GM18861 (cell line): ENCODE measurements at regions not wholly inside any gene's neighbourhood (a gene's known extent, or its start where the extent isn't known, plus 50 kb on each side); places are given as distances from the start of the nearest gene placed in this dataset.
"Not testable (repeated sequence)": the region's sequence is repeated elsewhere in the genome, so short reads cannot be mapped to it uniquely, and the experiment has no call there.

Experiments used
- ATAC-seq: cut with Tn5 transposase; IDR thresholded peaks from one replicate; pipeline ENCODE4 v1.9.1; 2021; ENCODE audit not compliant: unreplicated experiment

DNA sequence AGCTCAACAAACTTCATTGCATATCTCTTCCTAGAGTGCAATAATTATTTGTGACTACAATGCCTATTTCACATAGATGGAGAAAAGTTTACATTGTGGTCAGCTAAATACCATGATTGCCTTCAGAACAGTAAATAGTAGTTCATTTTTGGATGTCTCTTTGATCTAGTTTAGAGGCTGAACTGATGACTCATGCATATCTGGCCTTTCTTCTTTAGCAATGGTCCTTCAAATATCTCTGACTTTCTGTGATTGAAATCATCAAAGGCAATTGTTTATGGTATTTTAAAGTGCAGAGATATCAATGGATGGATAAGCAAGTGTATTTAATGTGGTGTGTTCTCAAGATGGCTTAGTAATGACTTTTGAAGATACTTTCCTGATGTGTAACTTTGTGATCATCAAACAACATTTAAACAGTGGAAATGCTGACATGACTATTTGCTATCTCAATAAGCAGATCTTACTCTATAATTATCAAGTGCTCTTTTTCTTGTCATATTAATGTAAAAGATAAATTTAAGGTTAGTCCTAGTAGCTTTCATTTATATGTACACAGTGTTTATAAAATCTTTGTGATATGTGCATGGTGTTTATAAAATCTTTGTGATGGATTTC lies 523.7 kb upstream of the SLC35B3 start:
- no peak for ATAC-seq

DNA sequence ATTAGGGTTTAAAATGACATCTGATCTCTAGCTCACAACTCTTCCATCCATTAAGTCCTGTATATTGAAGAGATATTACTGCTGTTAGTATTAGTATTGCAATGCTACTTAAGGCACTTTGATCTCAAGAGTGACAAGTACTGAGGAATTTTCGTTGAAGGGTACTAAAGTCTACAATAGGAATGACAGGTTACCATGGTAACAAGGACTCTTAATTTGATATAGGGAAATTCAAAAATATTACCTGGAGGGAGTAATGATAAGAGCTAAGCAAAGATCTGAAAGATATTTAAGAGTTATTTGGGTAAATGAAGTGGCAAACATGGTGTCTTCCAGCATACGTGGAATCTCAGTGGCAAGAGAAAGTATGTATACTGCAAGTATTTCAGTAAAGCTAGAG lies 518.0 kb upstream of the SLC35B3 start:
- no peak for ATAC-seq

DNA sequence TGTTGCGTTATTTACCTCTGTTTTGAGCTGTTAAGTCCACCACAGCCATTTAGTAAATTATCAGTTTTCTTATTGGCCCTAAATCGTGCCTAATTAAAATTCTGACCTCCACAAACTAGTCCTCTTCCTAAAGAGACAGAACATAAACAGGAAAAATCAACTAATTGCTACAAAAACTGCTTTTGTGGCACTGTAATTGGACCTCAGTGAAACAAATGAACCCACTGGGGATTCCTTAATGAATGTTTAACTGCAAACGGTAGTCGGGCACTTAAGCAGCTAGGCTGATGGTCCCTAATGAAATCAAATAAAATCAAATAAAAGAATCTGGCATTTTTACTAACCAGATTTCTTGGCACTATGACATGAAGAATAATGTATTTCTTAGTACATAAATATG lies 513.4 kb upstream of the SLC35B3 start:
- ATAC-seq = no peak

DNA sequence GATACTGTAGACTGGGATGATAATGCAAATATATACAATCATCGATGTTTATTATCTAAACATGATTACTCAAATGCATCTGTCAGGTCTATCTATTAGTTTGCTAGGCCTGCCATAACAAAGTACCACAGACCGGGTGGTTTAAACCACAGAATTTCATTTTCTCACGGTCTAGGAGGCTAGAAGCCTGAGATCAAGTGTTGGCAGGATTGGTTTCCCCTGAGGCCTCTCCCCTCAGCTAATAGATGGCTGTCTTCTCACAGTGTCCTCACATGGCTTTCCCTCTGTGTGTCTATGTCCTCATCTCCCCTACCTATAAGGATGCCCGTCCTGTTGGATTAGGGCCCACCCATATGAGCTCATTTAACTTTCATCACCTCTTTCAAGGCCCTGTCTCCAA lies 512.6 kb upstream of the SLC35B3 start:
- ATAC-seq = no peak

DNA sequence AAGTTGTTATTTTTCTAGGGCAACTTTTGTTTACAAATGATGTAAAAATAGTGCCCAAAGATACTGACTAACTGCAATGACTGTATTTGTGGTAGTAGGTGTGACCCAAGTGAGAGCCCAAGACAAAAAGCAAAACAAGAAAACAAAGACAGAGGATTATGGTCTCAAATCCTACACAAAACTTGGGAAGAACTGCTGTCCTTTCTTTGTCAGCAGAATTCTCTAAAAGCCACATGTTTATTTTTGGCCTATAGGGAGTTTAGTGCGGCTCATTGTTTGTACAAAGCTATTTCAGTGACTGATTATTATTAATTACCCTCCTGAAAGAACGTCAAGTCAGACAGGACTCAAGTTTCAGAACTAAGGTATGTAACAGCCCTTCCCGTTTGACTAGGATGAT lies 509.2 kb upstream of the SLC35B3 start:
- ATAC-seq = no peak

DNA sequence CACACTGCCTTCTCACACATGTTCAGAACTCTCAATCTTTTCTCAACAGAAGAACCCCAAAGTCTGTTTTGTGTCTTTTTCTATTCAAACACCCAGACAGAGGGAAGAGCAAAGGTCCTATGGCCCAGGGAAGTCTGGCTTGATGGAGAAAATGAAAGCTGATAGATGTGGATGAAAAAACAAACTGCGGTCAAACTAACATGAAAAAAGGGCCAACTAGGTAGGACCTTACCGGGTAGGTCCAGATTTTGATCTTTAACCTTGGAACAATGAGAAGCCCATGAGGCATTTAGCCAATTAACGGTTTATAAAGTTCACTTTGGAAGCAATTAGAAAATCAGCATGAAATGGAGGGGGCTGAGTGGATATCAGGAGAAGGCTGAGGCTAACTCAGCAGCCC lies 507.7 kb upstream of the SLC35B3 start:
- no peak for ATAC-seq

DNA sequence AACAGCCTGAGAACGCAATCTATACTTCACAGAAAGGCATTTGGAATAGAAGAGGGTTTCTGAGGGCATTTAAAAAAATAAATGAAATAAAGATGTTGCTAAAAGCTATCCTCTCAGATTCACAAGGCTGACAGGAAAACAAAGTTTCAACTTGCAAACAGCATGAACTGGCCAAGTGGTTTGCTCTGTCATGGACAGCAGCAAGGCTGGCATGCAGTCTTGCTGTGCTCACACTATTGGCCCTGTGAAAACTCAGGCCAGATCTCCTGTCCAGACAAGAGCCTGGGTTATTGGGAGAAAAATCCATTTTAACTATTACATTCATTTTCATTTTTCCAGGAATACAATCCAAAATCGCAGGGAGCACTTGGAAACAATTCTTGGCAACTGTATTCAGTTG lies 506.2 kb upstream of the SLC35B3 start:
- no peak for ATAC-seq

DNA sequence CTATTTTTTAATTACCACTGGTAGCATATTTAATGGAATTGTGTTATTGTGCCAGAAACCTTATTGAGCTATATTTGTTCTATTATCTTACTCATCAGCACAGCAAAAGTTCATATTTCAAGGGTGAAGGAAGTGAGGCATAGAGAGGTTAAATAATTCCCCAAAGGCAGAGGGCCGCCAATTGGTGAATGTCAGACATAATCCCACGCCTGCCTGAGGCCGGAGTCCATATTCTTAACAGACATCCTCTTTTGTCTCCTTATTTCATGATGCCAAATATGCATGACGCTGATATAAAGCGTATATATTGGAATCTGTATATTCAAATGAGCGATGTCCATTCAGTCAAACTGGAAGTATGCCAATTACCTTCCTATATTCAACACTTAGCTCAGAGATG lies 505.0 kb upstream of the SLC35B3 start:
- no peak for ATAC-seq

DNA sequence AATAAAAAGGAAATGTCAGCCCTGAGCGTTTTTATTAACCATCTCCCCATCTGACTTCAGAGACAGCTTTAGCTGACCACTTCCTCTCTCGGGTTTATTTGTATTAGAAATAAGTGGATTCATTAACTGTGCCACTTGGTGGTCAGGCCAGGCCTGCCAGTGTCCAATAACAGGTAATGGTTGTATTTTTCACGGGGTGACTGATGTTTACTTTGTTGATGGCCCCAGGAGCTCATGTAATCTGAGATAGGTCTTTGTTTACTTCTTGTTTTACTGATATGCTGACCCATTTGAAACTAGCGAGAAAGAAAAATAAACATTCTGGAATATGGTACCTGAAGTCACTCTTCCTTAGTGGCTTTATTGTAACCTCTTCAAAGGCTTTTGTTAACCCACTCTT lies 504.3 kb upstream of the SLC35B3 start:
- ATAC-seq = no peak

DNA sequence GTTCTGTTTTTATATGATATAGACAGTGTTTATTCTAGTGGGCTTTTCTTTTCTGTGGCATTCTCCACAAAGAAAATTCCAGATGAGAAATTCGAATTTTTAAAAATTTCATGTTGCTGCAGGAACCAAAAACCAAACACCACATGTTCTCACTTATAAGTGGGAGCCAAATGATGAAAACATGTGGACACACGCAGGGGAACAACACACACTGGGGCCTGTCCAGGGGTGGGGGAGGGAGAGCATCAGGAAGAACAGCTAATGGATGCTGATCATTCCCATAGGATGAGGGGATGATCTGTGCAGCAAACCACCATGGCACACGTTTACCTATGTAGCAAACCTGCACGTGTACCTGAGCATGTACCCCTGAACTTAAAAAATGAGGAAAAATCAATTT lies 499.0 kb upstream of the SLC35B3 start:
- ATAC-seq = no peak

DNA sequence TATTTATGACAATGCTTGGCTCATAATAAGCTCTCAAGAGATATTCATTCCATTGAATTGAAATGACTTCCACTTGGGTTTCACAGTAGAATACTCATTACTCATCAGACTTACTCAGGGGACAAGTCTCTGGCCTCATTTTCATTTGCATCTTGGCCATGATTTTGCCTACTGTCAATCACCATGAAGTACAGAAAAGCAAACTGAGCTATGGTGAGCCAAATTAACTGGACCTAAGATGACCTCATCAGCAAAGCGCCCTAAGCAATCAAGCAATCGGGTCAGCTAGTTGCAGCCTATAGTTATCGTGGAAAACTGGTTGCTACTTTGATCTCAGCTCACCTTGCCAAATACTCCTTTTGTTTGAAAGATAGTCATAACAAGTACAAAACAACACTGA lies 494.7 kb upstream of the SLC35B3 start:
- ATAC-seq = no peak

DNA sequence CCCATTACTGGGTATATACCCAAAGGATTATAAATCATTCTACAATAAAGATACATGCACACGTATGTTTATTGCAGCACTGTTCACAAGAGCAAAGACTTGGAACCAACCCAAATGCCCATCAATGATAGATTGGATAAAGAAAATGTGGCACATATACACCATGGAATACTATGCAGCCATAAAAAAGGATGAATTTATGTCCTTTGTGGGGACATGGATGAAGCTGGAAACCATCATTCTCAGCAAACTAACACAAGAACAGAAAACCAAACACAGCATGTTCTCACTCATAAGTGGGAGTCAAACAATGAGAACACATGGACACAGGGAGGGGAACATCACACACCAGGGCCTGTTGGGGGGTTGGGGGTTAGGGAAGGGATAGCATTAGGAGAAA lies 484.9 kb upstream of the SLC35B3 start:
- not testable (repeated sequence) for ATAC-seq

DNA sequence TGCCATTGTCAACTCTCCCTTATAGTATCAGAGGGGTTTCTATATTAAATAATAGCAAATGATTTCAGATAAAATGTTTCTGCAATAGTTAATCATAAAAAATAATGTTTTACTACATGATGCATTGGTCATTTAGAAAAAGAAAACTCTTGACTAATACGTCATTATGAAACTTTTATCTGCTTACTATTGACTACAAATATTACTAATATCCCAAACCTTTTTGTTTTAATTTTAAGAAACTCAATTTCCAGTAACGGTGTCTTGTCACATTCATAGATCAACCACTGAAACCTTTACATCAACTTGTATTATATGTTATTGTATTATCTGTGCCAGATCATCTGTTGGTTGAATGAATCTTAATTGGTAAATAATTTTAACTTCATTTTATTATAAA lies 482.9 kb upstream of the SLC35B3 start:
- ATAC-seq = peak; percentile 64

DNA sequence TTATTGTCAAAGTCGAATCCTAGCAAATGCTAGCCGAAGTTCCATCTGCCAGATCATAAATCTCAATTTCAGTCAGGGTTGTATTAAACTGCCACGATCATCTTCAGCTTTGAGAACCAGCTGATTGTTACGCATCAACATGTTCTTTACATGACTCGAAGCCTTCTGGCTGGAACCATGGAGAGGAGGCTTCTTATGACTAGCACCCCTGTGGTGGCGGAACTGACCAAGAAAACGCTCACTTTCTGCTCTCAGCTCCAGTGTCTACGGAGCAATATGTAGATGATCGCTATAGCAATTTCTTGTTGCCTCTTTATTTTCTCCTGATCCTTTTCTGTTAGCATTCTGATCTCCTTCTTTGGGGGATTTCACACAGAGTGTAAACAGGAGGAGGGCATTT lies 479.4 kb upstream of the SLC35B3 start:
- no peak for ATAC-seq

DNA sequence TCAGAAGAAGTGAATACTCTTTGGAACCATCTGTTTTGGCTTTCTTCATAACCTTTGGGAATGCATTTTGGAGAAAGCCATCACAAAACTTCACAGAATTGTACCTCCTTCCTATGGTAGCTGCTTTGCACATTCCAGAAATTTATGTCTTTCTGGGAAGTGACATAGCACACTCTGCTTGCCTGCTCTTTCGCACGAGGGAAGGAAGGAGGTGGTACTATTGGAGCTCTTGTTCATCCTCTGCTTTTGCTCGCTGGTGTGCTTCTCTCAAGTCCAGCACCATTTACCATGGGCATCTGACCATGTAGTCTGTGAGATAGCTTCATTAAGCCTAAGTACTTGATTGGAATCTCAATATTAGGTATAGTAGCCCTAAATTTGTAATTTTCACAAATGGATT lies 473.3 kb upstream of the SLC35B3 start:
- no peak for ATAC-seq

DNA sequence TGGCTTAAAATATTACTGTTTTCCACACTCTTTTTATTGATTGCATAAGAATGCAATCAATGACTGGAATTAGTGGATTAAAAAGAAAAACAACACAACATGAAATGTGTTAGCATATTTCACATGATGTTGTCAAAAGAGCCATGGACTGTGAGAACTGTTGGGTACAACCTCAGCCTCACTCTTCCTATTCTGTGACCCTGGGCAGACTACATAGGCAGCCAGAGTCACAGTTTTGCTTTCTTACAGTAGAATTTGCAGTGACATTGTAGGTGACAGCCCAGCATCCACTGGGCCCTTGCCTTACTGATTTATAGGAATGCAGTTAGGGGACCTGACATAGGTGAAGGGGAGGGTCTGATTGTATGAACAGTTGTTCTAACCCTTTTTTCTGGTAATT lies 471.4 kb upstream of the SLC35B3 start:
- no peak for ATAC-seq

DNA sequence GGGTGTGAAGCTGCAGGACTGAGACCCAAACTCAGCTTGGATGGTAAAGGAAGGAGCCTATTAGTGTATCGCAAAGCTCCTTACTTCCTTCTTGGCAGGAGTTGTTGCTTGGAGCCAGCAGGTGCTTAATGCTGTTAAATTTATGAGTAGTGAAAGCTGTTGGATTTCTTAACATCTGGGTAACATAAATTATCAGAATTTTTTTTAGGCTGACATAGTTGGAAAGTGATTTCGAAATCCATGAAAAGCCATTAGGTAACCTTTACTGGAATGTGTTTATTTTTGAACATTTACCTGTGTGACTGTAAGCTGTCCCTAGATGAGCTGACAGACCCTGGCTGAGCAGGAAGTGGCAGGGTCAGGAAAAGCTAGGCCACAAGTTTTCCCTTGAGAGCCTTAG lies 470.4 kb upstream of the SLC35B3 start:
- ATAC-seq = no peak

DNA sequence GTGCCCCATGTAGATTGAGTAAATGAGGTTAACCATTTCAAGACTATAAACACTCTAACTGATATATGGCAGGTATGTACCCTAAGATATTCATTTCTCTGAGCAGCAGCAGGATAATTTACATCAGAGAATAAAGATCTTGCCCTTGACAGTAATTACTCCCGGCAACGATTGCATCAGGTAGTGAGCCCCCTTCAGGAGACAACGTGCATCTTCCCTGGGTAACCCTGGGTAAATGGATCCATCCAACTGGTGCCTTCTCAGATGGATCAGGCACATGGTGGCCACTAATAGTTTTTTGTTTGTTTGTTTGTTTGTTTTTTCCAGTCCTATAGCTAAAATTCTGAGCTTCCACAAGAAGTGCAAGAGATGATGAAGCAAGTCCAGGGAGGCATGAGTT lies 469.4 kb upstream of the SLC35B3 start:
- peak; percentile 64 for ATAC-seq

DNA sequence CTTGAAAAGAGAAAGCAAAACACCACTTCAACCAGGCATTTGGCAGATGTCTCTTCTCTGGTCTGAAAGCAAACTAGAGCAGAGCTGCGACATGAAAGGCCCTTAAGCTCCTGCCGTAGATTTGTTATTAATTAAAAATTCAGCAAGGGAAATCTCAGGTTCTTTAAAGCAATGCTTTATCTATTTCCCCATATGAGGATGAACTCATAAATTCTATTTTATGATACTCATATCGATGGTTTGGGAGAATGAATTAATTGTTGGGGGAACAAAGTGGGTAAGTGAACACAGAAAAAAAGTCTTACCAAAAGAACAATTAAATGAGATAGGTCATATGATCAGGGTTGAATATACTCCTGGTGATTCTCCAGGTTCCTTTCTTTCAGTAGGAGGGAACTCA lies 464.7 kb upstream of the SLC35B3 start:
- no peak for ATAC-seq

DNA sequence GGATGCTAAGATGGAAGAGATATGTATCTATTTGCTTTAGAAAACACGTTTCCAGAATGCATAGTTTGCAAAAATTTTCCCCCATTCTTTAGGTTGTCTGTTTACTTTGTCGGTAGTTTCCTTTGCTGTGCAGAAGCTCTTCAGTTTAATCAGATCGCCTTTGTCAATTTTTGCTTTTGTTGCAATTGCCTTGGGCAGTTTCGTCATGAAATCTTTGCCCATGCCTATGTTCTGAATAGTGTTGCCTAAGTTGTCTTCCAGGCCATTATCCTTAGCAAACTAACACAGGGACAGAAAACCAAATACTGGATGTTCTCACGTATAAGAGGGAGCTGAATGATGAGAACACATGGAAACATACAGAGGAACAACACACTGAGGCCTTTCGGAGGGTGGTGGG lies 454.2 kb upstream of the SLC35B3 start:
- ATAC-seq = no peak

DNA sequence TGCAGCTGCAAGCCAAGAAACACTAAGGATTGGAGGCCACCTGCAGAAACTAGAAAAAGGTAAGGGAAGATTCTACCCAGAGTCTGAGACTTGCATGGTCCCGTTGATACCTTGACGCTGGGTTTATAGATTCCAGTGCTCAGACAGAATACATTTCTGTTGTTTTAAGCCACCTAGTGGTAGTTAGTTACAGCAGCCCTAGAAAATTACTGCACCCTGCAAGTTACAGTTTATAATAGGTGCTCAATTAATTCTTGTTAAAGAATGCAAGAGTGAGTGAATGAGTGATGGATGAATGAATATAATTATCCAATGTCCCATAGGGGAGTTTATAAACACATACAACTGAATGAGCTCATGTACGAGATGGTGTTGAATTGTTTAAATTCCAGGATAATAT lies 453.1 kb upstream of the SLC35B3 start:
- no peak for ATAC-seq

DNA sequence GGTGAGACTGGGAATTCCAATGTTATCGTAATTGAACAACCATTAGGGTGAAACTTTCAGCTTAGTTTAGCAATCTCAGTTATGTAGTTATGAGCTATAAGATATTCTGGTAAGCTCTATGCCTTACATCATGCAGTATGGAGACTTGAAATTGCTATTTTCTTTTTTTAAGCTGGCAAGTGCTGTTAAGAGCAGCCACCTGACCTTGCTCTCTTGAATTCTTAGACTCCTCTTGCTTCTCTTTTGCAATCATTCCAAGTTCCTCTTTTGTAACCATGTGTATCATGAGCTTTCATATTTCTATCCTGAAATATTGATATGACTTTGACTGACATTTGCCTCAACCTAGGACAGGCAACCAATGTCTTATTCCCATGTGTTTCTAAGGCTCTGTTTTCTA lies 446.3 kb upstream of the SLC35B3 start:
- ATAC-seq = no peak

DNA sequence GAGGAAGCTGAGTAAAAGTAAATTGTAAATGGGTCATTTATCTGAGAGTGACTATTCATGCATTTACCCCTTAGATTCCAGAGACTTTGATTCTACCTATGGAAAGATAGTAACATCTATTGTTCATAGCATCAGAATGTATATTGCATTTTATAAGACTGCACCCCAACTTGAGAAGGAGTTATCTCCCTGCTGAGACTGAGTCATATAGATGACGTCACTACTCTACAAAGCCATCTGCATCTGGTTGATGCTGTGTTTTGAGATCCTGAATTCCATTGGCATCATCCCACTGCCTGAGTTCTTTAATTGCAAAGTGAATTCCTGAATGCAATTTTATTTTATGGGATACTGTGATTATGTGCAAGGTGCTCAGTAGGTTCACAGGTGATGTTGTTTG lies 444.0 kb upstream of the SLC35B3 start:
- ATAC-seq = no peak

DNA sequence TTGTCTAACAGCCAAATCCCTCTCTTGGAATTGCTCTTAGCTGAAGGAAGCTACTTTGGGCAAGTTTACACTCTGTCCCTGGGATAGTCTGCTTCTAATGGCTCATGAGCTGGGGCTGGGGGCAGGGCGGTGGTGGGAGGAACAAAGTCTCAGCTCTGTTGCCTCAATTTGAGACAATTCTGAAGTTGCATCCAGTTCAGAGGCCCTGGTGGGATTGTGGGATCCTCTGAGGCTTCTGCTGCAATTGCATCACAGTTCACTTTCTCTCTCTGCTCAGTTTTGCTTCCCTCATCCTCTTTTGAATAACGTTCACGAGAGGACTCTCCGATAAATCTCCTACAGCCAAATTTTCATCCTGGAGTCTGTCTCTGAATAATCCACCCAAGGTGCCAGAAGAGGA lies 440.6 kb upstream of the SLC35B3 start:
- no peak for ATAC-seq
